ENCODE measurements at regions not wholly inside any gene's neighbourhood (a gene's known extent, or its start where the extent isn't known, plus 50 kb on each side); places are given as distances from the start of the nearest gene placed in this dataset.

- in situ Hi-C loops (cut with HindIII; ENCODE audit: low sequenced_read_pairs), result no loop called here
- DNase-seq (ENCODE audit: low read depth), result no peak
- TF ChIP-seq CTCF (IDR thresholded peaks at IDR 0.05; ENCODE audit: low read depth, low read length, missing control alignments), result no peak
- H3K4me3 ChIP-seq (ENCODE audit: low read depth, low read length), result no peak overlapping the region
Measured at GRCh38 chr2:76027761-76028160, 317.0 kb upstream of the GCFC2 start.

GRCh38 chr2:76019128-76019527 is 308.4 kb upstream of the GCFC2 start:
- no peak overlapping the region for H3K4me3 ChIP-seq (ENCODE audit: low read depth, low read length)
- in situ Hi-C loops (cut with HindIII; ENCODE audit: low sequenced_read_pairs), result no loop called here
- no peak for DNase-seq (ENCODE audit: low read depth)
- no peak for TF ChIP-seq CTCF (IDR thresholded peaks at IDR 0.05; ENCODE audit: low read depth, low read length, missing control alignments)

- in situ Hi-C loops (cut with HindIII; ENCODE audit: low sequenced_read_pairs), result no loop called here
- DNase-seq (ENCODE audit: low read depth), result no peak
Measured at GRCh38 chr2:76009484-76009883, 298.8 kb upstream of the GCFC2 start.

GRCh38 chr2:76008001-76008702 is 297.4 kb upstream of the GCFC2 start:
- in situ Hi-C loops (cut with HindIII; ENCODE audit: low sequenced_read_pairs), result no loop called here
- no peak overlapping the region for H3K4me3 ChIP-seq (ENCODE audit: low read depth, low read length)
- no peak for DNase-seq (ENCODE audit: low read depth)
- no peak for TF ChIP-seq CTCF (IDR thresholded peaks at IDR 0.05; ENCODE audit: low read depth, low read length, missing control alignments)

More at GRCh38 chr2:76009484-76009883, 298.8 kb upstream of the GCFC2 start:
- no peak overlapping the region for H3K4me3 ChIP-seq (ENCODE audit: low read depth, low read length)
- no peak for TF ChIP-seq CTCF (IDR thresholded peaks at IDR 0.05; ENCODE audit: low read depth, low read length, missing control alignments)

- no peak for DNase-seq (ENCODE audit: low read depth)
- in situ Hi-C loops (cut with HindIII; ENCODE audit: low sequenced_read_pairs), result no loop called here
- no peak for TF ChIP-seq CTCF (IDR thresholded peaks at IDR 0.05; ENCODE audit: low read depth, low read length, missing control alignments)
- H3K4me3 ChIP-seq (ENCODE audit: low read depth, low read length), result no peak overlapping the region
Measured at GRCh38 chr2:76000425-76000824, 289.7 kb upstream of the GCFC2 start.

- DNase-seq (ENCODE audit: low read depth), result no peak
- H3K4me3 ChIP-seq (ENCODE audit: low read depth, low read length), result no peak overlapping the region
- TF ChIP-seq CTCF (IDR thresholded peaks at IDR 0.05; ENCODE audit: low read depth, low read length, missing control alignments), result no peak
- in situ Hi-C loops (cut with HindIII; ENCODE audit: low sequenced_read_pairs), result no loop called here
Measured at GRCh38 chr2:75998451-75998850, 287.7 kb upstream of the GCFC2 start.

All from astrocyte of the cerebellum (primary cell).